ENCODE measurements at regions not wholly inside any gene's neighbourhood (a gene's known extent, or its start where the extent isn't known, plus 50 kb on each side); places are given as distances from the start of the nearest gene placed in this dataset.

DNA sequence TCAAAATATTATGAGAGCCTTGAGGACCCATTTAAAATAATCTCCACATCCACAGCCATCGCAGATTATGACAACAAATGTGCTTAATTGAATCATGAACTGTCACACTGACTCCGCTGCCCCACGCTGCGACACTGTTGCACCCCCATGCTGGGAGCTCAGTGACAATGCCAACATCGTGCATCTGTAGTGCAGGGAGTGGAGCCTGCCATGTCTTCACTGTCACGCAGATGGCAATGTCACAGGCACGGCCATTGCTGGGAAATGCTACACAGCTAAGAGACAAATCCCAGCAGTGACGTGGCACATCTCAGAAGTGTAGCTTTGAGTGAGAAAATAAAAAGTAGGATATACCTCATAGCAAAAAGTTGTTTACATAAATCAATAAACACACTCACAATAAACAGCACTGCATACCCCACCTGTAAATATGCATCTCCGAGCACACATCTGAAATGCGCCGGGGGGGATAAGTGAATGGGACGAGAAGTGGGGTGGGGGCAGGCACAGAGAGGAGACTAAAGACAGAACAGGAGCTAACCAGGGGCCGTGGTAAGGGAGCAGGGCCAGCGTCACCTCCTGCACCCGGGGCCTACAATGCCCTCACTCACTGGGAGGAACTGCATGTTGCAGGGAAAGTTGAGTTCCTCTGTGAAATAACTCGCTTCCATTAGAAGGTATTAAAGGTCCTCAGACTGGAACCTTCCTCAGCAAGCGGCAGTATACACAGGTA, 349.9 kb downstream of the THBS2 start:
- H3K27ac ChIP-seq: no peak overlapping the region
- DNase-seq (ENCODE audit: low spot score): no peak
- CTCF ChIA-PET: no interaction called here
- TF ChIP-seq, protein P1, sequence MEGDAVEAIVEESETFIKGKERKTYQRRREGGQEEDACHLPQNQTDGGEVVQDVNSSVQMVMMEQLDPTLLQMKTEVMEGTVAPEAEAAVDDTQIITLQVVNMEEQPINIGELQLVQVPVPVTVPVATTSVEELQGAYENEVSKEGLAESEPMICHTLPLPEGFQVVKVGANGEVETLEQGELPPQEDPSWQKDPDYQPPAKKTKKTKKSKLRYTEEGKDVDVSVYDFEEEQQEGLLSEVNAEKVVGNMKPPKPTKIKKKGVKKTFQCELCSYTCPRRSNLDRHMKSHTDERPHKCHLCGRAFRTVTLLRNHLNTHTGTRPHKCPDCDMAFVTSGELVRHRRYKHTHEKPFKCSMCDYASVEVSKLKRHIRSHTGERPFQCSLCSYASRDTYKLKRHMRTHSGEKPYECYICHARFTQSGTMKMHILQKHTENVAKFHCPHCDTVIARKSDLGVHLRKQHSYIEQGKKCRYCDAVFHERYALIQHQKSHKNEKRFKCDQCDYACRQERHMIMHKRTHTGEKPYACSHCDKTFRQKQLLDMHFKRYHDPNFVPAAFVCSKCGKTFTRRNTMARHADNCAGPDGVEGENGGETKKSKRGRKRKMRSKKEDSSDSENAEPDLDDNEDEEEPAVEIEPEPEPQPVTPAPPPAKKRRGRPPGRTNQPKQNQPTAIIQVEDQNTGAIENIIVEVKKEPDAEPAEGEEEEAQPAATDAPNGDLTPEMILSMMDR (conservative IDR thresholded peaks at IDR 0.05; ENCODE audit: low read depth): no peak
- POLR2A ChIA-PET (ENCODE audit: low non-redundant PET): no interaction called here

DNA sequence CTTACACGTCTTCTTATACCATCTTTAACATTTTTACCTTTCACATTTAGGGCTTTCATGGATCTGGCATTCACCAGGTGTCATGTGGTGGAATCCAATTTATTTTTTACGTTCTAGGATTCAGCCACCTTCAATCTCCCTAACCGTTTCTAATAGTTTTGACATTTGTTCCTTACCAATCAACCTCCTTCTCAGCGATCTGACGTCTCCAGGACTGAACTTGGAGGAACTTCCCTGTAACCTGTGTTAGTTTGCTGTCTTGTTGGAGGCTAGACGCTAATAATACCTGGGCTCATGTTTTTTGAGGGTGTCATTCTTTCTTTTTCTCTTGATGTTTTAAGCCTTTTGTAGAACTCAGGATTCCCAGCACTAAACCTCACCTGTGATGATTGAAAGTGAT, 351.6 kb downstream of the THBS2 start:
- no peak for DNase-seq (ENCODE audit: low spot score)
- ChIA-PET POLR2A (ENCODE audit: low non-redundant PET) (no interaction called here), CTCF (interaction anchor here (0.7 kb wide), 1 partner anchor 929 kb away, joined by 4 read pairs; no protein-coding TSS in a partner anchor)
- no peak overlapping the region for H3K27ac ChIP-seq
- TF ChIP-seq, protein P1 (conservative IDR thresholded peaks at IDR 0.05; ENCODE audit: low read depth): no peak

DNA sequence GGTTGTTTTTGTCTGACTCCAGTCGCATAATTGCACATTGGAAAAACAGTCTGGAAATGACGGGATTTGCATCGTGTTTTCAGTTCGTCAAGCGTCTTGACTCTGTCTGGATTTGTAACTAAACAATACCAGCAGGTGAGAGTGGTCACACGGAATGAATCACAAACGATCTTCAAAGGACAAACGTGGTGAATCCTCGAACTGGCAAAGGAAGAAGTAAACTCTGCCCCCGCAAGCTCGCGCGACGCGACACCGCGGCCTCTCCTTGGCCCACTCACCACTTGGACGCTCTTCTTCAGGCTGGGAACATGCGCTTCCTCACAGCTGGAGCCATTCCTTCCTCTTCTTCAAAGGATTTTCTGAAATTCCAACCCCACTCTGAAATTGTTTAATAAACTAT, 352.6 kb downstream of the THBS2 start:
- POLR2A ChIA-PET (ENCODE audit: low non-redundant PET): no interaction called here
- CTCF ChIA-PET: interaction anchor here (0.7 kb wide), 1 partner anchor 531 kb away, joined by 3 read pairs; no protein-coding TSS in a partner anchor
- H3K27ac ChIP-seq: no peak overlapping the region
- TF ChIP-seq, protein P1 (conservative IDR thresholded peaks at IDR 0.05; ENCODE audit: low read depth): no peak
- DNase-seq (ENCODE audit: low spot score): no peak

DNA sequence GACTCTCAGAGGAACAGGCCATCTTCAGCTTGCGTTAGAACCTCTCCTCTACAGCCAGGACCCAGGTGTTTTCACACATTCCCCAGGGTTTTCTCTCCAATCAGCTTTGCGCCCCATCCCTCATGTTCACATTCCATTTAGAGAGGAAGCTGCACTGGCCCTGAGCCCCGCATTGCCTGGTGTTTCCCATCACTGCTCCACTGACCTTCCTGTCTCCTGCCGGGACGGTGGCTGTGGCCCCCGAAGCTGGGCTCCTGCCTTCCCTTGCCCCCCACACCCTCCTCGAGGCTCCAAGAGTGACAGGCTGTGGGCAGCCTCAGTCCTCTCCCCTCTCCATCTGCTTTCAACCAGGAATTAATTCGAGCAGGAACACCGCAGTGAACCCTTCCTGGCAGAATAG, 357.3 kb downstream of the THBS2 start:
- ChIA-PET CTCF (no interaction called here), POLR2A (ENCODE audit: low non-redundant PET) (no interaction called here)
- DNase-seq (ENCODE audit: low spot score): no peak
- no peak overlapping the region for H3K27ac ChIP-seq
- TF ChIP-seq, protein P1 (conservative IDR thresholded peaks at IDR 0.05; ENCODE audit: low read depth): no peak

DNA sequence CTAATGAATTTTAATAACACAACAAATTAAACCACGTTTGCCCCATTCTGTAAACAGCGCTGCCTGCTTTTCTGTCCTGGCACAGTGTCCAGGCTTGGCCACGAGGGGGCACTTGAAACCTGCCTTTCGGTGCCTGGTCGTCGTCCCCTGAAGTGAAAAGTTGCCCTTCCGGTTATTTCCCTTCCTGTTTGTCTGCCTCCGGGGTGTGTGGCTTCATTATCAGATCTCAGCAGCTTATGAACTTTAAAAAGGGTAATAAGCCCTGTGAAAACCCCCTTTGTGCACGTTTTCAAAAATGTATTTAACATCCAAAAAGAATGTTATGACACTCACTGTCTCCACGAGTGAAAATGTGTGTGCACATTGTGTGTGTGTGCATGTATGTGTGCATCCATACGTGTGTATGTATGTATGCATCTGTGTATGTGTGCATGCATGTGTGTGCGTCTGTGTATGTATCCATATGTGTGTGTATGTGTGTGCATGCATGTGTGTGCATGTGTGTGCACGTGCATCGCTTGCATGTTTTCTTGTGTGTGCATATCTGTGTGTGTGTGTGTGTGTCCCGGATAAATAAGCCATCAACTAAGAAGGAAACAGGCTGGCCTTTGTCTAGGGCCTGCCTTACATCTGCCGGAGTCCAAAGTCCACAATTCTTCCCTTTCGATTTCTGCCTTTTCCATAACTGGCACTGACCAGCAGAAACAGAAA, 358.4 kb downstream of the THBS2 start:
- CTCF ChIA-PET: interaction anchor here (0.5 to 1.5 kb wide), 13 partner anchors 11 to 1635 kb away, joined by 3 to 6 read pairs (median 4); no protein-coding TSS in a partner anchor
- TF ChIP-seq, protein P1 (conservative IDR thresholded peaks at IDR 0.05; ENCODE audit: low read depth): peak; percentile 93
- H3K27ac ChIP-seq: no peak overlapping the region

DNA sequence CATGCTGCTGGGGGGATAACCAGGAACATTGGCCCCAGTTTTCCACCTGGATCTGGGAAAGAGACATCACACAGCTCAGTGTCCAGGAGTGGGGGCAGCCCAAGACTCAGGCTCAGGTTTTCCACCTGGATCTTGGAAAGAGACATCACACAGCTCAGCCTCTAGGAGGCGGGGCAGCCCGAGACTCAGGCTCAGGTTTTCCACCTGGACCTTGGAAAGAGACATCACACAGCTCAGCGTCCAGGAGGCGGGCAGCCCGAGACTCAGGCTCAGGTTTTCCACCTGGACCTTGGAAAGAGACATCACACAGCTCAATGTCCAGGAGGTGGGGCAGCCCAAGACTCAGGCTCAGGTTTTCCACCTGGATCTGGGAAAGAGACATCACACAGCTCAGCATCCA, 361.6 kb downstream of the THBS2 start:
- ChIA-PET CTCF (interaction anchor here (0.6 kb wide), 1 partner anchor 30 kb away, joined by 4 read pairs; no protein-coding TSS in a partner anchor), POLR2A (ENCODE audit: low non-redundant PET) (no interaction called here)
- no peak for DNase-seq (ENCODE audit: low spot score)
- no peak overlapping the region for H3K27ac ChIP-seq
- TF ChIP-seq, protein P1 (conservative IDR thresholded peaks at IDR 0.05; ENCODE audit: low read depth): no peak

More for the DNA sequence above, 358.4 kb downstream of the THBS2 start:
- peak; percentile 87 for DNase-seq (ENCODE audit: low spot score)
- POLR2A ChIA-PET (ENCODE audit: low non-redundant PET): no interaction called here
